ENCODE measurements at regions not wholly inside any gene's neighbourhood (a gene's known extent, or its start where the extent isn't known, plus 50 kb on each side); places are given as distances from the start of the nearest gene placed in this dataset.

- TF ChIP-seq POLR2A (IDR thresholded peaks at IDR 0.05) = no peak
- no peak for TF ChIP-seq CTCF (IDR thresholded peaks at IDR 0.05)
These were observed 1003.1 kb upstream of the GBE1 start for GRCh38 chr3:82764521-82764920.

Measured in testis (tissue), 2 donors.